ENCODE measurements at regions not wholly inside any gene's neighbourhood (a gene's known extent, or its start where the extent isn't known, plus 50 kb on each side); places are given as distances from the start of the nearest gene placed in this dataset.

- 92 to 94% methylated on average over 15 of the region's 15 CpGs for WGBS, 2 donors
- ATAC-seq, result no peak
- TF ChIP-seq, protein P1, sequence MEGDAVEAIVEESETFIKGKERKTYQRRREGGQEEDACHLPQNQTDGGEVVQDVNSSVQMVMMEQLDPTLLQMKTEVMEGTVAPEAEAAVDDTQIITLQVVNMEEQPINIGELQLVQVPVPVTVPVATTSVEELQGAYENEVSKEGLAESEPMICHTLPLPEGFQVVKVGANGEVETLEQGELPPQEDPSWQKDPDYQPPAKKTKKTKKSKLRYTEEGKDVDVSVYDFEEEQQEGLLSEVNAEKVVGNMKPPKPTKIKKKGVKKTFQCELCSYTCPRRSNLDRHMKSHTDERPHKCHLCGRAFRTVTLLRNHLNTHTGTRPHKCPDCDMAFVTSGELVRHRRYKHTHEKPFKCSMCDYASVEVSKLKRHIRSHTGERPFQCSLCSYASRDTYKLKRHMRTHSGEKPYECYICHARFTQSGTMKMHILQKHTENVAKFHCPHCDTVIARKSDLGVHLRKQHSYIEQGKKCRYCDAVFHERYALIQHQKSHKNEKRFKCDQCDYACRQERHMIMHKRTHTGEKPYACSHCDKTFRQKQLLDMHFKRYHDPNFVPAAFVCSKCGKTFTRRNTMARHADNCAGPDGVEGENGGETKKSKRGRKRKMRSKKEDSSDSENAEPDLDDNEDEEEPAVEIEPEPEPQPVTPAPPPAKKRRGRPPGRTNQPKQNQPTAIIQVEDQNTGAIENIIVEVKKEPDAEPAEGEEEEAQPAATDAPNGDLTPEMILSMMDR (IDR thresholded peaks at IDR 0.05), result no peak
Observed at GRCh38 chr17:16879686-16880085, 92.2 kb downstream of the TNFRSF13B start.

DNA sequence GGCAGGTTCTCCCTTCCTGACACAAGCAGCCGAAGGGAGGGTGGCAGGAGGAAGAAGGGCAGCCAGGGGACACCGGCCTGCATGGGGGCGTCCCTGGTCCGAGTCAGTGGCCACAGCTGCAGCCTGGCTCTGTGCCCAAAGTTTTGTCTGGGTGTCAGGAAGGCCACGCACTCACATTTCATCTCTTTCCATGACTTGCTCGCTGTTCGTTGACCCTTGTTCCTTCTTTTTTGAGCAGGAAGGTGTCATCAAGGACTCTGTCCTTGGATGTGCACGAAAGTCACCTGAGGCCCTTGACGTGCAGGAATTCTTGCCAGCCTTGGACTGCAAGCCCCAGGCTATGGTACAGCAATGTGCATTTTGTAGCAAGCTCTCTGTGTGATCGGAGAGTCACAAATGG is 93.3 kb downstream of the TNFRSF13B start:
- Histone ChIP-seq H3K4me1 (no peaks in the 10 kb centered on the region), H3K4me3 (no peak overlapping the region), H3K9me3 (peaks cover 0 to 8% (median 0%) of the 10 kb centered on the region in 11 donors), H3K27me3 (peaks cover 0 to 9% (median 0%) of the 10 kb centered on the region in 7 donors), H3K27ac (no peak overlapping the region), H3K36me3 (no peaks in the 10 kb centered on the region)
- DNase-seq (no peak), ATAC-seq (no peak)
- intact Hi-C loops (cut with DNase I), result no loop called here
- TF ChIP-seq, protein P1 (IDR thresholded peaks at IDR 0.05), result no peak
- 70 to 80% methylated on average over 10 of the region's 10 CpGs for WGBS, 2 donors

More at GRCh38 chr17:16879686-16880085, 92.2 kb downstream of the TNFRSF13B start:
- Histone ChIP-seq H3K9me3 (peaks cover 0 to 8% (median 0%) of the 10 kb centered on the region in 11 donors), H3K36me3 (no peaks in the 10 kb centered on the region), H3K4me3 (no peak overlapping the region), H3K27ac (no peak overlapping the region), H3K4me1 (no peaks in the 10 kb centered on the region), H3K27me3 (peaks cover 0 to 8% (median 0%) of the 10 kb centered on the region in 7 donors)
- intact Hi-C loops (cut with DNase I), result no loop called here
- no peak for DNase-seq

DNA sequence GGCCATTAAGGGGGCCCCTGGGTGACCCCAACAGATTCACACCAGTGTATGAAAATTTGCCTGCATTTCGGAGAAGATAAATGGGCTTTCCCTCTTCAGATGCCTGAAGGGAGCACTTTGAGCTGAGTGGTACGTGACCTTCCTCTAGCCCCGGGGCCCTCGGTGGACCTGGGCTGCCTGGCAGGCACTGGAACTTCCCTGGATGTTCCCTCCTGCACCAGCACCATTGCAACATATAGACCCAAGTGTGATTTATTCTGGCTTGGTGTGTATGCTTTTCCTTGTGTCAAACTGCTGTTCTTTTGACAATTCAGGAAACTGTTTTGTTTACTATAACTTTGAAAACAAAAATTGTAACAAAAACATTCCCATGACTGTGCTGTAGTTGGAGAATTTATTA is 93.8 kb downstream of the TNFRSF13B start:
- Histone ChIP-seq H3K27ac (no peak overlapping the region), H3K4me3 (no peak overlapping the region), H3K36me3 (no peaks in the 10 kb centered on the region), H3K27me3 (peaks cover 0 to 15% (median 0%) of the 10 kb centered on the region in 7 donors), H3K9me3 (peaks cover 0 to 8% (median 0%) of the 10 kb centered on the region in 11 donors), H3K4me1 (no peaks in the 10 kb centered on the region)
- ATAC-seq, result no peak
- 89 to 93% methylated on average over 4 of the region's 4 CpGs for WGBS, 2 donors
- no peak for DNase-seq
- TF ChIP-seq, protein P1 (IDR thresholded peaks at IDR 0.05), result no peak
- intact Hi-C loops (cut with DNase I), result no loop called here

- Histone ChIP-seq H3K4me3 (no peak overlapping the region), H3K27me3 (peaks cover 0 to 25% (median 0%) of the 10 kb centered on the region in 7 donors), H3K9me3 (peaks cover 0 to 8% (median 0%) of the 10 kb centered on the region in 11 donors), H3K27ac (no peak overlapping the region), H3K4me1 (no peaks in the 10 kb centered on the region), H3K36me3 (no peaks in the 10 kb centered on the region)
- intact Hi-C loops (cut with DNase I), result no loop called here
- WGBS, 2 donors, result 62 to 80% methylated on average over 1 of the region's 1 CpG
- DNase-seq (no peak), ATAC-seq (no peak)
- TF ChIP-seq, protein P1 (IDR thresholded peaks at IDR 0.05), result no peak
Observed at GRCh38 chr17:16877099-16877498, 94.8 kb downstream of the TNFRSF13B start.
